Left lobe of liver (tissue), 2 donors: ENCODE measurements at regions not wholly inside any gene's neighbourhood (a gene's known extent, or its start where the extent isn't known, plus 50 kb on each side); places are given as distances from the start of the nearest gene placed in this dataset.

ENCODE experiments used
- ATAC-seq: fragments of 200-7000 bp; cut with Tn5 transposase; one replicate; pipeline ENCODE4 v1.9.1; 2020; ENCODE audit warnings: mild to moderate bottlenecking, moderate library complexity
- DNase-seq: peaks from one replicate; pipeline ENCODE4 v3.0.0-alpha.2; 2020; ENCODE audit warnings: low spot score
- donor health status: DM: no; HTN: no; CAD: no; lungs with moderate emphysema.
- donor health status: DM: no; HTN: yes; CAD: no.

DNA sequence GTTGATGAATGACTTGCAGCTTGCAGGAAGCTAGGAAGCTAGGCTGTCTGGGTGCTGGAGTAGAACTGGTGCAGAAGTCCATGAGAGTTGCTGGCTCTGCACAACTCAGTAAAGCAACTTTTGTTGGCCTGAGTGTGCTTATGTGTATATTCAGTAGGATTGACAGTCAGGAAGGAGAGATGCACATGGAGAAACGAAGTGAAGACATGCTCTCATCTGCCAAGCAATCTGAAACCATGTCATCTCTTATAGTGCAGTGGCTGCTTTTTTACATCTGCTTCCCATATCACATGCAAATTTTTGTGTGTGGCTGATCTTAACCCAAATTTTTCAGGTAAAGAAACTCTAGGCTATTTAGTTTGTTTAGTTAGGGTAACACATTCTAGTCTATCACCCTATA lies 252.4 kb upstream of the HS3ST5 start:
- ATAC-seq (no peak), DNase-seq (no peak)

DNA sequence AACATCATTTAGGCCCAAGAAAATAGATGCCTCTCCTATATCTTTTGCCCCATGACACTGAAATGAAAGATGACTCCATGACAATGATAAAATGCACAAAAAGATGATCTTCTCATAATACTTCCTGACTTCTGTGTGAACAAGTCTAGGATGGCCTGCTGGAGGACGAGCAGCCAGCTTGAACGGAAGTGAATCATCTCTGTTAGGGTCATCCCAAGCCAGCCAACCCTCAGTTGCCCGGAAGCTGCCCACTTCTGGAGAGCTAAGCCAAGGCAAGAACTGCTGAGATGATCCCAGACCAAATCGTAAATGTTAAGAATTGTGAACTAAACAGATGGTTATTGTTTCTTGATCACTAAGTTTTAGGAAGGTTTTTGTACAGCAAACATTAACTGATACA lies 249.7 kb upstream of the HS3ST5 start:
- DNase-seq = no peak
- no peak for ATAC-seq

DNA sequence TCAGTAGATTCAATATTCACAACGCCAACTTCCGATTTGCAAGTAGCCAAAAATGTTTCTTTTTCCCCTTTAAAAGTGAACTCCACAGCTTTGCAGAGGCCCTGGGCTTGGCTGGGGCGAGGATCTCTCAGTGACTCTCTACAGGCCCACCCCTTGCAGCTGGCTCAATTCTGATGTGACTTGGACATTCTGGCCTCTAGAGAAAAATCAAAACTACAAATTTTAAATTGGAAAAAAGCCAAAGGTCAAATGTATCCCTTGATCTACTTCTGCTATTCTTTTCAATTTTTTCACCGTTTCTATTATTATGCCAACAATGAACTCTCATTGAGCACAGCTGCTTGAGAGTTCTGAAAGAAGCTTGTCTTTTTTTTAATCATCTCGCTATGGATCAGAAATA lies 245.9 kb upstream of the HS3ST5 start:
- DNase-seq = no peak
- ATAC-seq = no peak

DNA sequence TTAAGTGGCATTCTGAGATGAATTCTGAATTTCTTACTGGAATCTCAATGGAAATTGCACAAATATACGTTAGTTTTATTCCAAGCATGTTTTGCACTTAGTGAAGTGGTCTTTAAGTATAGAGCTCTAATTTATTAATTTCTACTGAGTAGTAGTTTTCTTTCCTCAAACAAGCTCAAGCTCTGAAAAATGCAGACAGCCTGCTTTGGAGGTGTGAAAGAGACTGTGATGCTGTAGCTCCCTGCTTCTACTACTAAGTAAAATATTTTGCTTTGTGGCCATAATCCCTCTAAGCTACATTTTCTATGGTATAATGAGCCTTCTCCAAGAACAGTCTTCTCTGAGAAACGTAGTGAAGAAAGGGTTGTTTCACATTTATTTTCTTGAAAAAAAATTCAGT lies 243.5 kb upstream of the HS3ST5 start:
- ATAC-seq (no peak), DNase-seq (no peak)

DNA sequence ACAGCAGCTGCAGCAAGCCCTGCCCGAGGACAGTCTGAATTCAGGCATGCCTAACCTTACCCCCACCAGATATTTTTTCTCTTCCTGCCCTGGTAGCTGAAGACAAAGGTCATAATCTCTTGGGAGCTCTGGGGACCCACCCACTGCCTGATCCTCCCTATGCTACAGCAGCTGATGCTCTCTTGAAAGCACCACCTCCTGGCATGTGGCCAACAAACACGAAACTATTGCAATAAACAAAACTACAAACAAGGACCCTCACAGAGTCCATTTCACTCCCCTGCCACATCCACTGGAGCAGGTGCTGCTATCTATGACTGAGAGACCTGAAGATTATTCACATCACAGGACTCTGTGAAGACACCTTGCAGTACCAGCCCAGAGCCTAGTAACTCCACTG lies 238.5 kb upstream of the HS3ST5 start:
- ATAC-seq = no peak

DNA sequence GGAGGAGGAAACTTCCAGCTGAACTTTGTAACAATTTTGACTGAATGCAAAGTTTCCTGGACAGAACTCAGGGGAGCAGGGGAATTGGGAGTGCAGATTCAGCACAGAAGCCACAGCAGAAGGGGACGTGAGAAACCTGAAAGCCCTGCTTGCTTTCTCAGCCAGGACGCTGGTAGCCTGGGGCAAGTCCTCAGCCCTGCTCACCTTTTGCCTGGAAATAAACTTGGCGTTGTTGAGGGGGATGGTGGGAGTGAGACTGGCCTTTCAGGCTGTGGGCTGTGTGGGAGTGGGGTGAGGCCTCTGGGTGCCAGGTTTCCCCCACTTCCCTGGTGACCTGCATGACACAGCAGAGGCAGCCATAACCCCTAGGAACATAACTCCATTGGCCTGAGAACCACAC lies 238.1 kb upstream of the HS3ST5 start:
- ATAC-seq = no peak
- DNase-seq = no peak

More for the DNA sequence above, 238.5 kb upstream of the HS3ST5 start:
- DNase-seq = no peak

DNA sequence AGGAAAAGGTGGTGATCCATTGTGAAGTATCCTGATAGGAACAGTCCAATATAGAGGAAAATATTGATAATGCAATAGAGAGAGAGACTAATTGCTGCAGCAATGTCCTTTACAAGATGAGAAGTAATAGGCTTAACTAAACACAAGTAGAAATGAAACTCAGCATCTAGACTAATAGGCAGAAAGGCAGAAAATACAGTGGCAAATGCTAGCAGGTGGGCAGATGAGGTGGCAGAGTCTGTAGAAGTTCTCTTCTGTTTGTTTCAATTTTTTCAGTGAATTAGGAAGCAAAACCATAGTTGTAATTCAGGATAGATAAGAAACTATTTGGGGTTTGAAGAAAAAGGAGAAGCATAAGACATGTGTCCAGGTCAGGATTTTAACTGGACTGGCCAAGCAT lies 236.7 kb upstream of the HS3ST5 start:
- DNase-seq (no peak), ATAC-seq (no peak)

DNA sequence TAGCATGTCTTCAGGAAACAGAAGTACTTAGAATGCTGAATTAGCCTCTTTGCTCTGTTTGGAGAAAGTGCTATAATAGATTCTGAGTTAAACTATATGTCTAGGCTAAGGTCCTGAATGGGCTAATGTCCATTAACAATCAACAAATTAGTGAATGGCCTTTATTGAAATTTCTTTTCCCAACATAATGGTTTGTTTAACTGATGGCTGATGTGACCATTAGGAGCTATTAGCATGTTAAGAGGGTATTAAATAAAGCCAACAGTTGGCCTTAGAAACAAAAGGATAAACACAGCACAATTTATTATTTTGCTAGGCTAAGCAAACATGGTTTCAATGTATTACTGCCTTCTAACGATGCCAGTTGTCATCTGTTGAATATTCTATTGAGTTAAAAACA lies 234.3 kb upstream of the HS3ST5 start:
- ATAC-seq = no peak
- no peak for DNase-seq

DNA sequence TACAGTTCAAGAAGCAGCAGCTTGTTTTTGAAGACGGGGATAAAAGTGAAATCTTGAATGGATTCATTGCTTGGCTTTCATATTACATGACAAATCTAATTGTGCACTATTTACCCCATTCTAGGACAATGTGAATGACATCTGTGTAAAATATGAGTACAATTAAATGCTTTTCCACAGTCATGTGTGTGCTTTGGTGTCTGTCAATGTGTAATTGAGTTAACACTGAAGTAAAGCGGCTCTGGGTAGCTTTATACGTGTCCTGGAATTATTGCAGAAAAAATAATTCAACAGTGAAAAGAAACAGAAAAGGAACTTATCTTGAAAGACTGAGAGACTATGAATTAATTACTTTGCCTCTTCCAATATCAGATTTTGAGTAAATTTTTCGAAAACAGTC lies 233.5 kb upstream of the HS3ST5 start:
- DNase-seq (no peak), ATAC-seq (no peak)

DNA sequence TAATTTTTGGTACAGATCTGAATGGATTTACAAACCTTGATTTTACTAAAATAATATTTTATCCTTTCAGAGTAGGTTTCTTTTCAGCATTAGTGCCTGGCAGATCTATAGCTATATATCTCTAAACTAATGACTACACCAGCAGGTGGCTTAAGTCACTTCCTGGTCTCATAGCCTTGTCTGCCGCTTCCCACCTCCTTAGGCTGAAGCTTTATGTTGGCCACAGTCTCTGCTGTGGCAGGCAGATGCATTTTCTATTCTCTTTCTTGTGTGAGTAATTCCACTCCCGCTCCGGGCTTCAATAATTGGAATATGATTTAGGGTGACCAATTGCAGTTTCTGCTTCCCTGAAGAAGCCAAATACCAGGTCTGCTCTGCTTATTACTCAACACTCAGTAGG lies 226.8 kb upstream of the HS3ST5 start:
- ATAC-seq = no peak

DNA sequence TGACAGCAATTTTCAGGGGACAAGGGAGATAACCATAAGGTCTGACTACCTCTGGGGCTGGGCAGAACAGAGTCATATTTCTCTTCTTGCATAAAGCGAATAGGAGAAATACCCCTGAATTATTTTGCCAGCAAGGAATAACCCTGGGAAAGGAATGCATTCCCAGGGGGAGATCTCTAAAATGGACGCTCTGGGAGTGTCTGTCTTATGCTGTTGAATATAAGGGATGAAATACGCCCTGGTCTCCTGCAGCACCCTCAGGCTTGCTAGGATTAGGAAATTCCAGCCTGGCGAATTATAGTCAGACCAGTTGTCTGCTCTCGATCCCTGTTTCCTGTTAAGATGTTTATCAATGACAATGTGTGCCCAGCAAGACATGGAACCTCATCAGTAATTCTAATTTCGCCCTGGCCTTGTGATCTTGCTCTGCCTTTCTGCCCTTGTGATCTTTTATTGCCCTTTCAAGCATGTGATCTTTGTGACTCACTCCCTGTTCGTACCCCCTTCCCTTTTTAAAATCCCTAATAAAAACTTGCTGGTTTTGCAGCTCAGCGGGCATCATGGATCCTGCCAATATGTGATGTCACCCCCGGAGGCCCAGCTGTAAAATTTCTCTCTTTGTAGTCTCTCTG lies 221.6 kb upstream of the HS3ST5 start:
- no peak for DNase-seq
- no peak for ATAC-seq

More for the DNA sequence above, 226.8 kb upstream of the HS3ST5 start:
- DNase-seq = no peak

DNA sequence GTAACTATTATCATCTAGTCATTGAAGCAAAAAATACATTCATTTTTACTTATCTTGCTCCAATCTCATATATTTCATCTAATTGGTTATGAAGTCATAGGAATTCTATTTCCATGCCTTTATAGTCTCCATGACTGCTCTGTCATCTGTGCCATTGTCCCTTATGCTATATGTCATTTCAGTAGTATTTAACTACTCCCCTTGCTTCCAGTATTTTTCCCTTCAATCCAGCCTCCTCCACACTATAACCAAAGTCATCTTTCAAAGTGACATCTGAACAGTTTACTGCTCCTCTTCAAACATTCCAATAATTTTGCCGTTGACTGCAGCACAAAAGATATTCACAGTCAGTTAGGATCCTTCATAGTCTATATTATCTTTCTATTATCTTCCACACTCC lies 216.6 kb upstream of the HS3ST5 start:
- ATAC-seq (no peak), DNase-seq (no peak)

DNA sequence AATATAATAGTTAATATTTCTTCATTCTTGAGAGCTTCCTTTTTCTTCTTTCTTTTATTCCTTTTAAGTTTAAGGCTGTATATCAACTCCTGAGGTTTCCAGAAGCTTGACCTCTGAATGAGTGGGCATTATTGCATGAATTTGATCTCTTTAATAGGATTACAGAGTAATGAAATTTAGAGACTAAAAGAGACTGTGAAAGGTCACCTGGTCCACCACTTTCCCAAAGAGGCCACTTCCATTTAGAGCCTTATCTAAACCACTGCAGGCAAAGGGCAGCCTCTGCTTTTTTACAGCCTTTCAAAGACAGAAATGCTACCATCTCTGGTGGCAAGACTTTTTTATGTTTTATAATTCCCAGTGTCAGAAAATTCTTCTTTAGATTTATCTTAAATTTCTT lies 215.3 kb upstream of the HS3ST5 start:
- ATAC-seq (no peak), DNase-seq (no peak)

DNA sequence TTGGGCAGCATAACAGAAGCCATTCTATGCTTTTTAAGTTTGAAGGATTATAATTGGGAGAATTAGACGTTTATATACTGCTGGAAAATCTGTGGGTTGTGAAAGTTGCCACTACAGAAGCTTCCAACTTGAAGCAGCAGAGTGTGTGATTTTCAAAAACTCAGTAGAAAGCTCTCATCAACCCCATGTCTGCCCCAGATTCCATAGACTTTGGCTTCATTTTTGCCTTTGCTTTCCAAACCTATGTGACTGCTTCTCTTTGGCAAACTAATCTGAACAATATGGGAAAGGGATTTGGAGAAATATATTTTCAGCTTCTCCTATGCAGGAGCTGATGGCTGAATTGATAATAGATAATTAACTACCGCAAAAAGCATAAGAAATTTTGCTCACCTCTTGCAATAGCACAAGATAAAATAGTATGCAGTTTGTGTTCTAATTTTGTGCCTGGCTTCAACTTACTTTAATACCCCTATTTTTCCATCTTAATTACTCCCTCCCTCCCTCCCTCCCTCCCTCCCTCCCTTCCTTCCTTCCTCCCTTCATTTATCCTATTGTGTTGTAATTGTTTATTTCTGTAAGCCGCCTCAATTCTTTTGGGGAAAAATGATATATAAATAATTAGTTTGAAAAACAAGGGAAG lies 214.1 kb upstream of the HS3ST5 start:
- no peak for DNase-seq
- ATAC-seq = no peak

DNA sequence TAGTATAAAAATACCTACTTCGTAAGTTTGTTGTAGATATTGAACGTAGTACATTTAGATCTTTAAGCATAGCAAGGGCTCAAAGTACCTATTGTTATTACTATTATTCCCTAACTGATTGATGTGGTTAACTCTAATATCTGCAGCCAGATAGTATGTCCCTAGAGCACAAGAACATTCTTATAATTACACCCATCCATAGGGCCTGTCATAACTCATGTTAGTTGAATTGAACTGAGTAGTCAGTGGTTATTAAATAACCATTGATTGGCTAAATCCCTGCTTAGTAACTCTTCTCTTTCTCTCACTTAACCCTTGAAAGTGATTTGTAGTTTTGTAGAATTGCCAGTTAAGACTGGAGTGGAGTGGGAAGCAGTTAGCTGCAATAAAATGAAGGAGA lies 207.5 kb upstream of the HS3ST5 start:
- ATAC-seq = no peak
- no peak for DNase-seq

DNA sequence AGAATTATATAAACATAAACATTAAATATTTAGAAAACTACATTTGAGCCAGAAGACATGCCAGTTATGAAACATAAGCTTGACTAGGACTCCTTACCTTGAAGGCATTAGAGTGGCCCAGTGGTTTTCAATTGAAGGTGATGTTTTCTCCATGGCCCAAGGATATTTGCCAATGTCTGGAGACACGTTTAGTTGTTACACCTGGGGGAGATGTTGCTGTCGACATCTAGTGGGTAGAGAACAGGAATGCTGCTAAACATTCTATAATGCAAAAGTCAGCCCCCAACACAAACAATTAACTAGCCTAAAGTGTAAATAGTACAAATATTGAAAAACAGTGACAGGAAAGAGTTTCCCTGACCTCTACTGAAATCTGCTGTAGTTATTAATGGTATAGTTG lies 200.9 kb upstream of the HS3ST5 start:
- ATAC-seq (no peak), DNase-seq (no peak)

DNA sequence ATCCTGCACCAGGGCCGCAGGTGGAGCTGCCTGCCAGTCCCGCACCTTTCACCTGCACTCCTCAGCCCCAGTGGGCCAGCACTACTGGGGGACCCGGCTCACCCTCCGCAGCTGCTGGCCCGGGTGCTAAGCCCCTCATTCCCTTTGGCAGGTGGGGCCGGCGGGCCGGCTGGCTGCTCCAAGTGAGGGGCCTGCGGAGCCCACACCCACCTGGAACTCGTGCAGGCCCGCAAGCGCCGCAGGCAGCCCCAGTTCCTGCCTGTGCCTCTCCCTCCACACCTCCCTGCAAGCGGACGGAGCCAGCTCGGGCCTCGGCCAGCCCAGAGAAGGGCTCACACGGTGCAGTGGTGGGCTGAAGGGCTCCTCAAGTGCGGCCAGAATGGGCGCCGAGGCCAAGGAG lies 199.0 kb upstream of the HS3ST5 start:
- ATAC-seq (no peak), DNase-seq (no peak)

DNA sequence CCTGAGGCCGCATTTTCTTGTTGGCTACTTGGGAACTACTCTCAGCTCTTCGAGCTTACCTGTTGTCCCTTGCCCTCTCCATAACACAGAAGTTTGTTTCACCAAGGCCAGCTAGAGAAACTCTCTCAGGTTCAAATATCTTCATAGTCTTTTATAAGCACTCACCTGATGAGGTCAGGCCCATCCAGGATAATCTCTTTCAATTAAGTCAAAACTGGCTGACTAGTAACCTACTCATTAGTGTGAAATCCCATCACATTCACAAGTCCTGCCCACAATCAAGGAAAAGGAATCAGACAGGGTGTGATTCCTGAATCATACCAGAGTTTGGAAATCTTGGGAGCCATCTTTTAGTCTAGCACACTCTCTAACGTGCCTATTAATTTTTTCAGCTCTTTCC lies 195.2 kb upstream of the HS3ST5 start:
- DNase-seq (no peak), ATAC-seq (no peak)

DNA sequence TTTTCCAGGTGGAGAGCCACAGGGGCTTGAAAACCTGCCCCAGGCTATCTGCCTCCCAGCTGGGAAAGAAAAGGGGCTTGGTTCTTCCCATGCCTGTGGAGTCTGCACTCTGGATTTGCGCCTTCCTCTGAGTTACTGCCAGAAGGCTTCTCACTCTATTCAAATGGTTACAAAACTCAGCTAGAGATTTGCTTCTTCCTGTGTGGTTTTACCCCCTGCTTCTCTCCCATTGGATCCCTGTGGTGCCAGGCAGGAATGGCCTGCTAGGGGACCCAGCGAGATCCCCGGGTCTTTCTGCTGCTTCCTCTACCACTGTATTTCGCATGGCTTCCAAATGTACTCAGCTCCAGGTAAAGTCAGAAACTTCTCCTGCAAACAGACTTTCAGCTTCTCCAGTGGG lies 192.0 kb upstream of the HS3ST5 start:
- ATAC-seq = no peak
- no peak for DNase-seq

DNA sequence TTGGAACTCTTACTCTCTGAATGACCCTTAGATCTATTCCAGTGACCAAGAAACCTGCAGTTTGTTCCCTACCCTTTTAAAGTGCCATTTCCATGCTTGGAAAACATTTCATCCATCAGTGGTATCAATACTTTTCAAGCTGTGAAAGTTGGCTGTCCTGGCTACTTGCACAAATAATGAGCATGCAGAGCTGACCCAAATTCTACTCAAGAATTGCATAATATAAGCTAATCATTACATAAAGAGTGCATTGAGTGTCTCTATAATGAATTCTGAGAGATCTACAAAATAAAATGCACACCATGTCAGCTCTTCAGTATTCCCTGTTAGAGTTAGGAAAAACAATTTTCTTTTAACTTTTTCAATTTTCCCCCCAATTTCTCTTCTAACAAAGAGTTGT lies 181.3 kb upstream of the HS3ST5 start:
- DNase-seq (no peak), ATAC-seq (peak; percentile 60)

DNA sequence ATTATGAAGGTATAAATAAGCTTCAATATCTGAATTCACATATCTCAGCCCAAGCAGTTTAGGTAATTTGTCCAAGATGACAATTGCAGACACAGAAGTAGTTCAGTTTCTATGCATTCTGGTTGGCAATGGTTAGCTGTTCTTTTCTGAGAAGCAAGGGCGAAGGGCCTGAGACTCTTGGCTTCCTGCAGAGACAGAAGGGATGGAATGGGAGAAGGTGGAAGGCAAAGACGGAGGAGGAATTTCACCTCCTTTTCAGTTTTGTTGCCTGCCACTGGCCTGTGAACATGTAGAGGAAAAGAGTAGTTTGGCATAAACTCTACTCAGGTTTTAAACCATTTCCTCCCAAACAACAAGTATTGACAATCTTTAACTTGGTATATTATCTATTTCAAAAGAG lies 180.7 kb upstream of the HS3ST5 start:
- DNase-seq (no peak), ATAC-seq (no peak)

DNA sequence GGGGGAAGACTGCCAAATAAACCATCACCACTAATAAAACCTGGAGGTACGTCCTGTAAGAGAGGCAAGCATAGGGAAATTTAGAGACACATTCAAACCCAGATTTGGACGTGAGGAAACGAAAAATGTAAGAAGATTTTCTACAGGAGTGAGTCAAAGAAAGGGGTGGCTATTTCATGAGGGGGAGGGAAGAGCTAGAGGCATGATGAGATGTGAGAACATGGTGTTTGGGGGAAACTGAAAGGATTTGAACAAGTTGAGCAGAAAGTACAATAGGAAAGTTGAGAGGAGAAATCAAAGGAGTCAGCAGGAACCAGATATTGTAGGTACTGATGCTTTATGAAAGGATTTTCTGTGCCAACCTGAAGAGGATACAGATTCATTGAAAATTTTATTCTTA lies 179.1 kb upstream of the HS3ST5 start:
- DNase-seq = no peak
- no peak for ATAC-seq

DNA sequence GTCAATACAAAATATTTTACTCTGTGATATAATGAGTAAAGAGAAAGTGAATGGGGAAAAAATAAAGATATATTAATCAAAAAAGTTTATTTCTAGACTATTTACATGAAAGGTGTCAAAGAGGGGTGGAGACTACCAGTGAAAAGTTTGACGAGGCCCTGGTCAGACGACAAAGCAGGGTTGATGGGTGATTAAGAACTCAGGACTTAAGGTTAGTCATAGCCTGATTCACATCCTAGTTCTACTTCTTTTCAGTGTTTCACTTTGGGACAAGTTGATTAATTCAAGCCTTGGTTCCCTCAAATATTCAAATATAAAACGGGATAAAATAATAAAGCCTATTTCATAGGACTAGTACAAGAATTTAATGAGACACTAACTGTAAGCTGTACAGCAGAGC lies 178.2 kb upstream of the HS3ST5 start:
- DNase-seq = no peak
- ATAC-seq = no peak
